ENCODE measurements at regions not wholly inside any gene's neighbourhood (a gene's known extent, or its start where the extent isn't known, plus 50 kb on each side); places are given as distances from the start of the nearest gene placed in this dataset.
"Not testable (repeated sequence)": the region's sequence is repeated elsewhere in the genome, so short reads cannot be mapped to it uniquely, and the experiment has no call there.

DNA sequence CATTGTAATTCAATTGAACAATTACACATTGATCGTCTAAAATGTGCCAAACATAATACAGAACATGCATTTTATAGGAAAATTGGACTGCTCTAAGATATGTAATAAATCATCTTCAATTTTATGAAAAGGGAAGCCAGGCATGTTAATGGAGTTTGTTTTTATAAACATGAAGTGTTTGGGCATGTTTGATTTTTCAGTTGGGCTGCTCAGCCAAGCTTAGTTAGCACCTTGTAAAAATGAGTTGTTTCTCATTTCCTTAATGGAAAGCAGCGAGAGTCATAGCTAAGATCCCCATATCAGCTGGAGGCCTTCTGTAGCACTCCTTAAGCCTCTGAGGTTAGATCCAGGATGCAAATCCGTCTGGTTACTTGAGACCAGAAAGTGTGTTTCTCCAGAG lies 422.3 kb downstream of the SPRY2 start:
- no peak for DNase-seq (ENCODE audit: low read depth)

DNA sequence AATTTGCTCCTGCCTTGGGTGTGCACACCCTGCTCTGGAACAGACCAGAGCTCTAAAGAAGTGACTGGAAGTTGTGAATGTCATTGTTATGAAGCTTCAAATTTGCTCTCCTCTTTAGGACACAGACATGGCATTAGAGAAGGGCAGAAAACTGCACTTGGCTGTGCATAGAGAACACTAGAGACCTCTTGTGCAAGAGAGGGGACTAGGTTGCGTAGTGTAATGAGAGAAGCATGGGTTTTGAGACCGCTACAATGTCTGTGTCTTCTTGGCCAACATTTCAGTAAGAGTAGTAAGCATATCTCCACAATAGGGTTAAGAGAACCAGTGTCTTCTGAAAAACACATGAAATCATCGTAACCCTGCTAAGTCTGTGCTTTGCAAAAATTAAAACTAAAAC lies 423.3 kb downstream of the SPRY2 start:
- no peak for DNase-seq (ENCODE audit: low read depth)

DNA sequence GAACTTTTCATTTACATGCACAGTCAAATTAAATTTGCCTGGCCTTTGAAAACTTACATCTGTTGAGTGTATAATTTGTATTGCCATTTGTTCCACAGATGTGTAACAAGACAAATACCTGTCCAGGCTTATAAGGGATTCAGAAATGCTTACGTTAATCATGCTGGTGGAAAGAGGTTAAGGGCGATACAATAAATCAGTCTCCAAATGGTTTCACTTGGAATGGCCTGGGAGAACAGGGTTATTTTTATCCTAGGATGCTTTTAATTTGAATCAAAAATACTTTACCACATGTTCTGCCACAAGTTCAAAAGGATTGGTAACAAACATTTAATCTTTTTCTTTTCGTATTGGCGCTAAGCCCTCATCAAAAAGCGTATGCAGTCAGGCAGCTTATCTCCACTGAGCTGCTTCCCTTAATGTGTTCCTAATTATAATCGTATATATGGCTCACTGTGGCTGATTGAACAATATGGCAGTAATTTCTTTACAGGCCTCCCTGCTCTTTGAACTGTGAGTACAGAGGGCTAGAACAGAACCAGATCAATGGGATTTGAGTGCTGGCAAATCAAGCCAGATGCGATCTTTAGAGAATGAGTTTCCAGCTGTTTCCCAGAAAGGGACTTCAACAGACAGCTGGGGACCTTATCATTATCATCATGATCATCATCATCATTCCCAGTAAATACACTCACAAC lies 425.7 kb downstream of the SPRY2 start:
- DNase-seq (ENCODE audit: low read depth), result no peak

DNA sequence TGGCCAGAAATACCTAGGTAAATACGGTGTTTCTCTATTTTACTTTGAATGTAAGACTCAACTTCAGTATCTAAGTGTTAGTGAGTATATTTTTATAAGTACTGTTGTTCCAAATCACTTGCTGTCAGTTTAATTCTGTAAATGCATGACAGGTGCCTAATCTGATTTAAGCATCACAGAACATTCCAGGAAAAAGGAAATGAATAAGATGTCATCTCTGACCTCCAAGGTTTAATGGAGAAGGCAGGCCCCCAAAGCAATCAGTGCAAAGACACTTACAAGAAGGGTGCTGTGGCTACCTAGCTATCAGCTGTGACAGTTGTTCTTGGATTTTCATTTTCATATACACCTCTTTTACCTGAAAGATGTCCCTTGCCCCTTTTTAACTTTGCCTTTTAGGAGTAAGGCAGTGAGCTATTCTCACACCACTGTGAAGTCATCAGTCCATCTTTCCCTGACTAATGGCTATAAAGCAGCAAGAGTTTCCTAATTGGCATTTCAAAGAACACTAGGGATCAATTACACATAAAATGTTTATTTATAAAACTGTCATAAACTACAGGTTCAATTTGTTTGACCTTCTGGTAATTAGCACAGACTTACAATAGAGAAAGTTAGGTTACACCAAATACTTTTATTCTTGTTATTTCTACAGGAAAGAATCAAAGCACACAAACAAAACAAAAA lies 427.6 kb downstream of the SPRY2 start:
- peak; percentile 5 for DNase-seq (ENCODE audit: low read depth)

DNA sequence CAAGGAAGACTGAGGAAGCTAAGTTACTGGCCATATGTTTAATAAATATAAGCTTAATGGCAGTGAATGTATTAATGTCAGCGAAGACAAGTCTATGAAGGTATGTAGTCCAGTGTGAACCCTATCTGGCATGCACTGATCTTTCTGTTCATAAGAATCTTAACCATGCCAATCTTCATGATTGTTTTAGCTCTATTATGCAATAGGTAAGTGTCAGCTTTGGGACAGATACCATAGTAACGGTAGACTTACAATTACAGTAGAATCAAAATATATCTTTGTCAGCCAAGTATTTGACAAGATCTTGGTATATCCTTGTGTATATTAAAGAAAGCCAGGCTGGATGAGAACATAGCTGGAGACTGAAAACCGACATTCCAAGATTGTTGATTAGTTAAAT lies 428.5 kb downstream of the SPRY2 start:
- DNase-seq (ENCODE audit: low read depth), result no peak

DNA sequence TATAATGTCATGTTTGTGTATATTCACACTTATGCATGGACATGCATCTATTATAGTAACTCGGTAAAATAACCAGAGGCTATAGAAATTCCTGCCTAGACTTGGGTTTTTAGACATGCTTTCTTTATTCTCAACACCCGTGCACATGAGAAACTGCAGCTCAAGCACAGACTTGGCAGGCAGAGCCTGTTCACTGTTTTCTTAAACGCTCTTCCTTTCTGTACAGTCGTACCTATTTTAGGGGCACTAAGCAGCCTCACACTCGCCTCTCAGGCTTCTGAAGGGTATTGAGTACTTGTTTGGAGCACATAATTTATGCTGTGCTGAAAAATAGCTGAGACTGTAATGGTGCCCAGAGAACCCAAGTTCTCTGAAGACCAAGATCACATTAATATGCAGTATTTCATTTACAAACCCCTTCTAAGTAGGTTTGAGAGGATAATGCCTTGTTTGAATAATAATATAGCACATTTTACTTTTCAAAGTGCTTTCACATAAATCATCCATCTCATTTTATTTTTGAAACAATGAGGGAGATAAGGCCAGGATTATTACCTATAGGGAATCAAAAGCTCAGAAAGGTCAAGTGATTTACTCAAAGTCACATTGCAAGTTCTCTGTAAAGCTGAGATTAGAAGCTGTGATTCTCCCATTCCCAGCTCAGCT lies 429.9 kb downstream of the SPRY2 start:
- DNase-seq (ENCODE audit: low read depth), result no peak

DNA sequence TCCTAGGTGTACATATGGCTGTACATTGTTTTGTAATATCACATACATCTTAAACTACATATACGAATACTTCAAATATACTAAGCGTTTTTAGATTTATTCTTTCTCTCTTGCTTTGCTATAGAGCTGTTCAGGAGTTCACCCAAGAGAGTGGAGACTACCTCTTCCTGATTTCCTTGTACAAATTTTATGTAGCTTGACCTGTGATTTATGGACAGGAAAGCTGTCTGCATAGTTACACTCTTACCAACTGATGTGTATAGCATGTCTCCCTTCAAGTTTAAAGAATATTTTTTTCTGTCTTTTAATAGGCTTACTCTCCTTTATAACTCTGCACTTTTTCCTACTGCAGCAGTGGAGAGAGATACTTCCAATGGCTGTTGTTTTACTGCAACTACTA lies 428.7 kb downstream of the NDFIP2 start:
- no peak for DNase-seq (ENCODE audit: low read depth)

DNA sequence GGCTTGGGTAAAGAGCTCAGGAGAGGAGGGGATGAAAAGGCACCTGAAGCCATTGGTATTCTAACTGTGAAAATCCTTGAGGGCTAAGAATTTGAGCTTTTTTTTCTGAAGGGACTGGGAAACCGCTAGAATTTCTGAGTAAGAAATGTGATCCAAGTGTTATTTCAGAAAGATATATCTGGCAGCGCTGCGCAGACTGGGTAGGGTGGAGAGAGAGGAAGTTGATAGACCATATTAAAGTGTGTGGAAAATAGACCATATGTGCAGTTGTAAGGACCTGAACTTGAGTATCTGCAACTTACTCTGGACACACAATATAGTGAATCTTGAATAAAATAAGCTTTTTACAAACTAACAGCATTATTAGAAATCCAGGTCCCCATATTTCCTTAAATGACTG lies 427.4 kb downstream of the NDFIP2 start:
- DNase-seq (ENCODE audit: low read depth), result no peak

DNA sequence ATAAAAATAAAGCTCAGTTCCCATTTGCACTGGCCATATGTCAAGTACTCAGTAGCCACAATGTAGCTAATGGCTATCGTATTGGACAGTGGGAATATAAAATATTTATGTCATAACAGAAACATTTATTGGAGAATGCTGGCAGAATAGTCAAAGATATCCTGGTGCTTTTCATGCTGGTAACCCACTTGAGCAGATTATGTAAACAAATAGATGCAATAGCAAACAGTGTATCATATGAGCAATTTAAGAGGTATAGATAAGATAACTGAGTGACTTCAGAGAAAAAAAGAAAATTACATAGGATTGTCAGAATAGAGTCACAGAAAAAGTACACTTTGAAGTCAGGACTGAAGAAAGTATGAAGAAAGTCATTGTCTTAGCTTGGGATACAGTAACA lies 426.6 kb downstream of the NDFIP2 start:
- DNase-seq (ENCODE audit: low read depth), result no peak

DNA sequence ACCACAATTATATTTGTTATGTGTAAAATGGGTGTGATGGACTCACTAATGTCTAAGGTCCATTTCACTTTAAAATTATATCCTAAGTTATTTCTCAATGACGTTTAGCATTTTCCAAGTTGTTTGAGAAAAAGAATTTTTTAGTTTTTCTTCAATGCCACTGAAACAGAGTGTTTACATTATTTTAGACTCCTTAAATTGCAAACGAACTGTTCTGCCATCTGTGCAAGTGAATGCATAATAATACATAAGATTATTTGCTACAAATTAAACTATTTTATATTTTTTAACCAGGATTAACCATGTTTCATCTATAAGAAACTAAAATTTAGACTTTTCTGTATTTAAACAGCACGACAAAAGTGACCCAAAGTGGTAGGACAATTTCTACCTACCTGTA lies 425.4 kb downstream of the NDFIP2 start:
- DNase-seq (ENCODE audit: low read depth), result no peak

DNA sequence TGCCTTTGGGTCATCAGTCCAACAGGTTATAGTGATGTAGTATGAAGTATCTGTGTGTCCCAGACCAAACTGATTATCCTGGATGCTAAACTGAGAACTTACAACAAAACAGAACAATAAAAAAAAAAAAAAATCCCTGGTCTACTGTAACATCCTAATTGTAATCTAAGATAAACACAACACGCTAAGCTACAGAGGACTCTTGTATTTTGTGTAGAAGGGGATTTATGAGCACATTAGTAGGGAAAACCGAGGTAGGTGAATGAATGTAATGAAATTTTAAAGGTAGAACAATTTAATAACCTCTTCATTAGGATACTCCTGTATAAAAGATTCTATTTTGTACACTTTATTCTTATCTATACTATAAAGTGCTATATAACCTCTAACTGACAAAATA lies 424.1 kb downstream of the NDFIP2 start:
- DNase-seq (ENCODE audit: low read depth), result no peak

DNA sequence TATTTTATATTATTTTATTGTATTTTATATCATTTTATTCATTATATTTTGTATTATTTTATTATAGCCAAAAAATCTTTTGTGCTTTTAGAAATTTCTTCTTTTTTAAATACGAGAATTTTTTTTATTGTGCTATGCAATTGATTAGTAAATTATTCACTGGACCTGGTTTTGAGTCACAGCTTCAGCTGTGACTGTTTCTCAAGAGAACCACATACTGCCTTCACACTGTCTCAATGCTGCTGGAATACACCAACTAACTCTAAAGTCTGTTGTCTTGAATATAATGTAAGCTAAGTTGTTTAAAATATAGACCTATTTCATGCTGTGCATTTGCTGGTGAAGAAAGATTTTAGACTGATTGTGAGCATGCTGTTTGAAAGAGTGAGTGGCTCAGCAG lies 423.6 kb downstream of the NDFIP2 start:
- no peak for DNase-seq (ENCODE audit: low read depth)

DNA sequence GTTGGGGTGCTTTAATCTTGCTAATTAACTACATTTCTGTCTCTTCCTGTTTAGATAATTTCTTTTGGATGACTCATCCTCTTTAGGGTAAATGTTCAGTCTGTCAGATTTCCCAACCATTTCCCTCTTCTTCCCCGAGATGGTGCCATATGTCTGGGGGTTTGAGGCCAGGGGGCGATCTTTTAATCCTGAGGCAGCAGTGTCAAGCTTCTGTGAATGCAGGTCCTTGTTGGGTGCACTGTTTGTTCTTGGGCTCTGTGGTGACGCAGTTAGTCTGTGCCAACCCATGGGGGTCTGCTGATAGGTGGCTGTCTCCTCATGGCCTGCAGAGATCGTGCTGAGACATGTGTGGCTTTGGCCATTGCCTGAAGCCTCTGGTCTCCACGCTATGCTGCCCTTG lies 420.4 kb downstream of the NDFIP2 start:
- DNase-seq (ENCODE audit: low read depth), result peak; percentile 40

DNA sequence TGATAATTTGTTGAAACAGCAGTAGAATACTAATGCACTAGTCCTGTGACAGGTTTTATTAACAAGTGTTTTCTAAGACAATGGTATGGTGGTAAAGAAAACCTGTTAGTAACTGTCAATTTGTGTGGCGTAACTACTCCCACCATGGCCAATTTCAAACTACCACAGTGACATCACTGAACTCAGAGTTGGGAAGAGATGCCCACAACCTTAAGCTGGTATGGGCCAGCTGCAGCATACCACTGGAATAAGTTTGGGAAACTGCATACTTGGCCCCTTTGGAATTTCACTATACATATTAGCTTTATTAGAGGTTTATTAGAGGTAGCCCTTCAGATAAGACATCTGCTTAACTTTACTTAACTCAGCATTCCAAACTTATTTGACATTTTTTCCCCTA lies 419.4 kb downstream of the NDFIP2 start:
- no peak for DNase-seq (ENCODE audit: low read depth)

DNA sequence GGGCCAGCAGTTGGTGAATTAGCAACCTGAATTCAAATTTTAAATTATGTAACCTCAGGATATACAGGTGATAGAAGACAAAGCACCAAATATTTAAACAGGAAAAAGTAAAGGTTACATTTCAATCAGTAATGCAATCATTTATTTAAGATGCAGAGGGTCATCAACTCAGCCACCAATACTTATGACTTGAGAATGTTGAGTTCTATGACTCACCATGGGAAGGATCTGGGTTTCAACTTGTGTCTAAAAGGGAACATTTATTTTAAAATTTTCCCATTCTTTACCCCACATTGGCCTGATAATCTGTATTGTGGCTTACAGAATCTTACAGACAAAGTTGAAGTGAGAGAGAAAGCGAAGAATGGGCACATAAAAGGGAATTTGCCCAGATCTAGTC lies 418.0 kb downstream of the NDFIP2 start:
- DNase-seq (ENCODE audit: low read depth), result peak; percentile 8

DNA sequence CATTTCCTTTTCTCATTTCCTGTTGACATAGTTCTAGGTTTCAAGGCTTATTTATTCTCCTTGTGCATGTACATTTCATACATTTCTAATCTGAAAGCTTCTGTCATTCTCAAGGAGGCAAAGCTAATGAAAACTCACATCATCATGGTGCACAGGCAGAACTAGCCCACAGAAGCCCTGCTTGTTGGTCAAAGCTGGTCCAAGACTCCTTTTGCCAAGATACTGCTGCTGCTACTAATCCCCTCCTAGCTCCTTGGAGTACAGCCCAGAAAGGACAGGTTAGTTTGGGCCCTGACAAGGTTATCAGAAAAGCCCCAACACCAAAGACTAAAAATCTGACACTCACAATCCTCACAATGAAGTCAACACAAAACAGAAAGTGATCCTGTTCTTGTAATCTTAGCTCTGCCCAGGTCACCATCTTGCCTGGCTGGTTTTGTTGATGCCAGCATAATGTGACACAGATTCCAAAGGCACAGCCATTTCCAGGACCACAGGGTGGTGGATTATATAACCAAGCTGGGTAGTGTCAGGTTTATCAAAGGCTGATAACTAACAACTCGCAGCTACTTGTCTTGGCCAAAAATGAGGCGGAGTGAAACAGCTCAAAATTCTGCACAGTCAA lies 417.4 kb downstream of the NDFIP2 start:
- DNase-seq (ENCODE audit: low read depth), result no peak

DNA sequence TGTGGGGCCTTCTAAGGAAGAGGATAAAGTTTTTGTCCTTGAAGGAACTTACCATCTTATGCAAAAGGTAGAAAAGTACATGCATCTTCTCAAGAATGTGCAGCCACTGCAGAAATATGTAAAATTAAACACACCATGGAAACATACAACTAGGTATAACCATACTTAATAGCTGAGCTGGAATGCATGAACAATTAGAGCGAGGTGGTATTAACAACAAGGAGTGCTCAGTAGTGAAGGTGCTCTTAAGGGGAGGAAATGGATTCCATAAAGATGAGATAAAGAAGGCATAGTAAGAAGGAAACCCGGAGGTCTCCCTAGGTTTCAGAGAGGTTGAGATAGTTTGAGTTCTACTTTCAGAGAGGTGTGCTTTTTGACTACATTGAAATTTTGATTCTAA lies 415.9 kb downstream of the NDFIP2 start:
- DNase-seq (ENCODE audit: low read depth), result no peak

DNA sequence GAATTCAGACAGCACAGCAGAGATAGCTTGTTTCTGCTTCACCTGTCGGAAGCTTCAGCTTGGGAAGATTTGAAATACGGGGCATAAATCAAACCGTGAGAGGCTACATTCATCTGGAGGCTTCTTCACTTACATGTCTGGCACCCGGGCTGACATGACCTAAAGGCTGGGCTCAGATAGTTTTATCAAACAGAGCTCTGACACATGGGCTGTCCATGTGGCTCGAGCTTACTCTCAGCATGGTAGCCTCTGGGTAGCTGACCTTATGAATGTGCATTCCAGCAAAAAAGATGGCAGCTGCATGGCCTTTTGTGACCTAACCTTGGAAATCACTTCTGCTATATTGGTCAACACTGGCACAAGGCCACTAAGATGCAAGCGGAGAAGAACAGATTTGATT lies 414.5 kb downstream of the NDFIP2 start:
- DNase-seq (ENCODE audit: low read depth), result no peak

DNA sequence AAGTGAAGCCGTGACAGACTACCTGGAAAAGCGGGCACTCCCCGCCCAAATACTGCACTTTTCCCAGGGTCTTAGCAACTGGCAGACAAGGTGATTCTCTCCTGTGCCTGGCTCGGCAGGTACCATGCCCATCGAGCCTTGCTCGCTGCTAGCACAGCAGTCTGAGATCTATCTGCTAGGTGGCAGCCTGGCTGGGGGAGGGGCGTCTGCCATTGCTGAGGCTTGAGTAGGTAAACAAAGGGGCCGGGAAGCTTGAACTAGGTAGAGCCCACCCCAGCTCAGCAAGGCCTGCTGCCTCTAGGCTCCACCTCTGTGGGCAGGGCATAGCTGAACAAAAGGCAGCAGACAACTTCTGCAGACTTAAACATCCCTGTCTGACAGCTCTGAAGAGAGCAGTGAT lies 406.3 kb downstream of the NDFIP2 start:
- DNase-seq (ENCODE audit: low read depth), result not testable (repeated sequence)

DNA sequence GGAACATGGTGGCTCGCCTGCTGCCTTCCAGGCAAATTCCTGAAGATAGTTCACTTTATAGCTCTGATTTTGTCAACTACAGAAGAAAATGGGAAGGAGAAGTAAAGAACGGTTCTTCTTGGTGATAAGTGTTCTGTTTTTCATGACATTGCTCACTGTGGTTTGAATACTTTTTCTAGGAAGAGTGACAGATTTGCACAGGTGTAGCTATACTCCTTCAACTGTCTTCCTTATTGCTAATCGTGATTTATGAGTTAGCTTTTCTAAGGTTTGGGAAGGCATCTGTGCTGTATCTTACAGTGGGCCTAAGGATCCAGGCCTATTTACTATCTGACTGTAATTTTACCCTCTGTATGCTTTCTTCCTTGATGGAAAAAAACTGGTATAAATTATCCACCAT lies 405.6 kb downstream of the NDFIP2 start:
- no peak for DNase-seq (ENCODE audit: low read depth)

DNA sequence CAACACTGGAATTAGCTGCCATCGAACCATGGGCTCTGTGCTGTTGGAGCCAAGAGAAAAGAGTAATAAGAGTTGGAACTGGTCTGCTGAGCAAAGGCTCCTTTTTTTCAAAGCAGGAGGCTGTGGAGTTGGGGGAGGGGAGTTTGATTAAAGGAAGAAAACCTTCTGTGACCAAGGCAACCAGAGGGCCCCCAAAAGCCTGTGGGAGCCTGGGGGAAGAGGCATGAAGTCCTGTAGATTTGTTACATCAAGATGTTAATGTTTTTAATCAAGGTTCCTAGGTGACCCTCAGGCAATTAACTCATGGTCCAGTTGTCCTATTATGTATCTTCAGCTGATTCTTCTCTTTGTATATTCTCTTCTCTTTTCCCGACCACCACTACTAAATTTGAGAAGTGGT lies 403.9 kb downstream of the NDFIP2 start:
- no peak for DNase-seq (ENCODE audit: low read depth)

DNA sequence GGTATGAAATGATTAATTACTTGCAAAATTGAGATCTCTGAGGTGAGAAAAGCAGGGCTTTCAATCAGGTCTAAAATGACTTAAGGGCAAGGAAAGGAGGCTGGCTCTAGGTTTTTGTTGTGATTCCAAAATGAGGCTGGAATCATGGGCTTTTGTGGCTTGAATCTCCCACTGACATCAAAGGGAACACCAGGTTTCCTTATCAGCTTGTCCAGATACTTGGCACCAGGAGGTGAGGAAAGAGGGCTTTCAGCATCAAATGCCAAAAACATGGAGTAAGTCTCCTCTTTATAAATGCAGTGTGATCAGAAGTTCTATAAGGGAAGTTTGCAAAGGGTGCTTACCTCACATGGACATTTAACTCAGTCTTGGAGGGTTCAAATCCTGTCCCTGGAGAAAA lies 402.3 kb downstream of the NDFIP2 start:
- no peak for DNase-seq (ENCODE audit: low read depth)

DNA sequence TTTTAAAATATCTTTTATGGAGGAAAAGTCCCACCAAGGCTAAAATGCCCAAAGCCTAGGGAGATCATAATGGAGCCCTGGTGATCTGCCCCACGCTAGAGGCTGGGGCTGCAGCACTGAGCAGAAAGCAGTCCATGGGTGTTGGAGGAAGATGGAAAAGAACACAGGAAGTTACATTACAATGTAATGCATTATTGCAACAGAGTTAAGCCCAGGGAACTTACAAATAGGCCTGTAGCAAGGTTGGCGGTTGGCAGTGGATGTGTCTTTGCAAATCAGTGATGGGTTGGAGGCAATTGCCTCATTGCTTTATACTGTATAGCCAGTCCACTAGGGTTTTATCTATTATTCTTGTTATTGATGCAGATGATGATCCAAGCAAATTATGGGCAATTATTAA lies 399.9 kb downstream of the NDFIP2 start:
- no peak for DNase-seq (ENCODE audit: low read depth)

Measured in M059J (cell line).